H9 (cell line): ENCODE measurements at regions not wholly inside any gene's neighbourhood (a gene's known extent, or its start where the extent isn't known, plus 50 kb on each side); places are given as distances from the start of the nearest gene placed in this dataset.
"Not testable (repeated sequence)": the region's sequence is repeated elsewhere in the genome, so short reads cannot be mapped to it uniquely, and the experiment has no call there.

Experiments used
- DNase-seq: peaks from one replicate; pipeline ENCODE4 v3.0.0-alpha.2; 2017
- H2AFZ ChIP-seq: one replicate; pipeline ENCODE4 v1.6.1; 2013; ENCODE audit warnings: mild to moderate bottlenecking, low read length, control low read depth, moderate library complexity
- H2AK5ac ChIP-seq: 2 replicates; pipeline ENCODE4 v1.6.1; 2013; ENCODE audit warnings: low read length, control low read depth, mixed read lengths; ENCODE audit not compliant: insufficient read length
- H2BK120ac ChIP-seq: one replicate; pipeline ENCODE4 v1.6.1; 2013; ENCODE audit warnings: low read depth, mild to moderate bottlenecking, low read length, control low read depth, inconsistent platforms; ENCODE audit not compliant: poor library complexity, severe bottlenecking
- H2BK12ac ChIP-seq: 2 replicates; pipeline ENCODE4 v1.6.1; 2013; ENCODE audit warnings: low read length, control low read depth, mixed read lengths, low read depth; ENCODE audit not compliant: insufficient read length
- H2BK15ac ChIP-seq: 2 replicates; pipeline ENCODE4 v1.6.1; 2013; ENCODE audit warnings: low read depth, low read length, control low read depth
- H2BK20ac ChIP-seq: one replicate; pipeline ENCODE4 v1.6.1; 2013; ENCODE audit warnings: low read depth, mild to moderate bottlenecking, low read length, control low read depth, inconsistent platforms; ENCODE audit not compliant: poor library complexity, severe bottlenecking
- H2BK5ac ChIP-seq: 2 replicates; pipeline ENCODE4 v1.6.1; 2013; ENCODE audit warnings: low read length, control low read depth, mixed read lengths; ENCODE audit not compliant: insufficient read length
- H3K14ac ChIP-seq: 2 replicates; pipeline ENCODE4 v1.6.1; 2013; ENCODE audit warnings: low read length, control low read depth; ENCODE audit not compliant: insufficient read depth
- H3K18ac ChIP-seq: 2 replicates; pipeline ENCODE4 v1.6.1; 2013; ENCODE audit warnings: low read depth, mild to moderate bottlenecking, mixed read lengths, low read length, control low read depth; ENCODE audit not compliant: insufficient read length
- H3K23ac ChIP-seq: 2 replicates; pipeline ENCODE4 v1.6.1; 2013; ENCODE audit warnings: low read length, control low read depth, mixed read lengths, low read depth; ENCODE audit not compliant: insufficient read length
- H3K23me2 ChIP-seq: 2 replicates; pipeline ENCODE4 v1.6.1; 2013; ENCODE audit warnings: low read depth, mild to moderate bottlenecking, mixed read lengths, low read length, control low read depth; ENCODE audit not compliant: insufficient read length, poor library complexity, severe bottlenecking
- H3K27ac ChIP-seq: 2 replicates; pipeline ENCODE4 v1.5.1; 2013; ENCODE audit warnings: low read length, control low read depth, mixed read lengths, low read depth; ENCODE audit not compliant: insufficient read length
- H3K27me3 ChIP-seq: 2 replicates; pipeline ENCODE4 v1.6.1; 2013; ENCODE audit warnings: low read length, control low read depth, inconsistent platforms; ENCODE audit not compliant: insufficient read depth
- H3K4ac ChIP-seq: 2 replicates; pipeline ENCODE4 v1.6.1; 2013; ENCODE audit warnings: low read depth, mild to moderate bottlenecking, control low read depth, inconsistent platforms, low read length, moderate library complexity
- H3K4me1 ChIP-seq: 2 replicates; pipeline ENCODE4 v1.6.1; 2013; ENCODE audit warnings: low read length, control low read depth, inconsistent platforms; ENCODE audit not compliant: insufficient read depth
- H3K4me2 ChIP-seq: 2 replicates; pipeline ENCODE4 v1.6.1; 2013; ENCODE audit warnings: low read length, control low read depth, mixed read lengths; ENCODE audit not compliant: insufficient read length, insufficient read depth
- H3K56ac ChIP-seq: 2 replicates; pipeline ENCODE4 v1.6.1; 2013; ENCODE audit warnings: low read depth, mild to moderate bottlenecking, mixed read lengths, low read length, control low read depth; ENCODE audit not compliant: insufficient read length
- H3K79me1 ChIP-seq: 2 replicates; pipeline ENCODE4 v1.6.1; 2013; ENCODE audit warnings: low read depth, mild to moderate bottlenecking, moderate library complexity, low read length, control low read depth, inconsistent platforms; ENCODE audit not compliant: insufficient read depth, poor library complexity, severe bottlenecking
- H3K79me2 ChIP-seq: 2 replicates; pipeline ENCODE4 v1.6.1; 2013; ENCODE audit warnings: low read length, control low read depth, inconsistent platforms; ENCODE audit not compliant: insufficient read depth
- H3K9ac ChIP-seq: 2 replicates; pipeline ENCODE4 v1.6.1; 2013; ENCODE audit warnings: low read length, control low read depth, mixed read lengths; ENCODE audit not compliant: insufficient read length; ENCODE audit errors: extremely low read depth
- H3K9me3 ChIP-seq: one replicate; pipeline ENCODE4 v1.6.1; 2013; ENCODE audit warnings: low read depth, low read length, inconsistent platforms; ENCODE audit not compliant: control insufficient read depth
- H3T11ph ChIP-seq: one replicate; pipeline ENCODE4 v1.6.1; 2013; ENCODE audit warnings: mild to moderate bottlenecking, low read length, control low read depth, inconsistent platforms
- H4K20me1 ChIP-seq: one replicate; pipeline ENCODE4 v1.6.1; 2013; ENCODE audit not compliant: control insufficient read depth, insufficient read length, insufficient read depth
- H4K5ac ChIP-seq: 2 replicates; pipeline ENCODE4 v1.6.1; 2013; ENCODE audit warnings: low read depth, mild to moderate bottlenecking, mixed read lengths, low read length, control low read depth; ENCODE audit not compliant: insufficient read length
- H4K8ac ChIP-seq: replicated peaks from 2 replicates; pipeline ENCODE4 v1.6.1; 2013; ENCODE audit warnings: low read length, control low read depth, mixed read lengths, low read depth; ENCODE audit not compliant: insufficient read length
- H4K91ac ChIP-seq: 2 replicates; pipeline ENCODE4 v1.6.1; 2013; ENCODE audit warnings: low read depth, mild to moderate bottlenecking, moderate library complexity, mixed read lengths, low read length, control low read depth; ENCODE audit not compliant: insufficient read length
- H3K27ac Mint-ChIP-seq, 3 experiments: 2 replicates in 2 of 3; 3 replicates in 1 of 3; pipeline ENCODE4 v1.8.0; 2020 to 2021; ENCODE audit warnings: mixed read lengths in 3 of 3, mild to moderate bottlenecking in 1 of 3, moderate library complexity in 1 of 3
- H3K27me3 Mint-ChIP-seq: 2 replicates; pipeline ENCODE4 v1.8.0; 2021; ENCODE audit warnings: low read depth, mild to moderate bottlenecking, moderate library complexity, mixed read lengths
- H3K36me3 Mint-ChIP-seq, 3 experiments: 2 replicates in 2 of 3; 3 replicates in 1 of 3; pipeline ENCODE4 v1.8.0; 2020 to 2021; ENCODE audit warnings: low read depth in 3 of 3, mixed read lengths in 3 of 3; ENCODE audit not compliant: insufficient read depth in 1 of 3
- H3K4me1 Mint-ChIP-seq, 2 experiments: 2 replicates each; pipeline ENCODE4 v1.8.0; 2020; ENCODE audit warnings: mixed read lengths in 2 of 2
- H3K4me3 Mint-ChIP-seq, 2 experiments: 2 replicates in 1 of 2; 3 replicates in 1 of 2; pipeline ENCODE4 v1.8.0; 2020 to 2021; ENCODE audit warnings: mild to moderate bottlenecking in 2 of 2, mixed read lengths in 2 of 2, moderate library complexity in 1 of 2
- H3K9me3 Mint-ChIP-seq, 2 experiments: 2 replicates in 1 of 2; 3 replicates in 1 of 2; pipeline ENCODE4 v1.8.0; 2020; ENCODE audit warnings: mild to moderate bottlenecking in 2 of 2, mixed read lengths in 2 of 2, moderate library complexity in 1 of 2
- WGBS: extraction: QIAGEN DNeasy Blood & Tissue Kit; methylation state at CpG from one replicate; pipeline ENCODE4 v1.1.7; 2013; ENCODE audit warnings: missing lambda C conversion rate, low lambda C conversion rate, mixed read lengths; ENCODE audit not compliant: insufficient read length; ENCODE audit errors: extremely low coverage; 5-methylcytosine and 5-hydroxymethylcytosine counted together
- TF ChIP-seq, protein P1 (sequence below): fragments of 200-600 bp; sonication (generic); conservative IDR thresholded peaks from 3 replicates; pipeline ENCODE4 v1.8.0; 2021; ENCODE audit warnings: antibody characterized with exemption, mild to moderate bottlenecking

DNA sequence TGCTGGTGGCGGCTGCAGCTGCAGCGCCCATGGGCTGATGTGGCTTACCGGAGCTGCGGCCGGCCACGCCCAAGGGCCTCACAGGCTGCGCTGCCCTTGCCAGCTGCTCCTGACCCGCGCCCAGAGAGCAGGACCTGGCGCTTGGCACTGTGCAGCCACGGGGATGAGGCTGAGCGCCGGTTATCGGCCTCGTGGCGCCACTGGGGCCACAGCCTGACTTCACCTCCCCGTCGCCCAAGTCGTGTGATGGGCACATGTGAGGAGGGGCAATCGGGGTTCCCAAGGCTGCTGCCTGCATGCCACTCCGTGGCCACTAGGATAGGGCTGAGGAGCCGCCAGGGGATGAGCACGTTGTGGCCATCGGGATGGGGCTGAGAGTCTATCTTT, 77.2 kb upstream of the PABPC3 start:
- Histone ChIP-seq H3K23ac (no peak overlapping the region), H2BK5ac (no peak overlapping the region), H3K56ac (no peak overlapping the region), H3K14ac (no peak overlapping the region; the same call in 1 of the 2 replicates), H3K23me2 (peaks cover 9% of the 10 kb centered on the region), H4K5ac (no peak overlapping the region), H3K9me3 (no peaks in the 10 kb centered on the region), H3K4ac (no peak overlapping the region), H2BK20ac (no peak overlapping the region), H2AK5ac (no peak overlapping the region), H3K18ac (no peak overlapping the region), H3K4me1 (no peaks in the 10 kb centered on the region), H2BK120ac (no peak overlapping the region), H3T11ph (no peak overlapping the region), H3K79me2 (no peaks in the 10 kb centered on the region), H2BK12ac (no peak overlapping the region), H2BK15ac (no peak overlapping the region), H3K27me3 (no peaks in the 10 kb centered on the region; the same call in 1 of the 2 replicates), H4K8ac (no peak overlapping the region), H3K9ac (no peak overlapping the region), H4K91ac (no peak overlapping the region), H4K20me1 (no peaks in the 10 kb centered on the region), H3K4me2 (peak overlapping the region; percentile 72), H3K27ac (no peak overlapping the region), H3K79me1 (no peaks in the 10 kb centered on the region), H2AFZ (no peak overlapping the region)
- no CpG with 5 or more reads among the region's 24 CpGs for WGBS
- peak; percentile 53 for DNase-seq
- Mint-ChIP-seq H3K27ac (no peak overlapping the region), H3K27me3 (peaks cover 62% of the 10 kb centered on the region), H3K4me1 (peaks cover 6 to 10% of the 10 kb centered on the region in 2 experiments), H3K36me3 (peaks cover 0 to 4% (median 0%) of the 10 kb centered on the region in 3 experiments; a peak in 1 of 7 replicates), H3K4me3 (peak overlapping the region; percentile 60 to 71; a peak in 4 of 5 replicates), H3K9me3 (peaks cover 0 to 2% of the 10 kb centered on the region in 2 experiments; a peak in 2 of 5 replicates)
- TF ChIP-seq, protein P1, sequence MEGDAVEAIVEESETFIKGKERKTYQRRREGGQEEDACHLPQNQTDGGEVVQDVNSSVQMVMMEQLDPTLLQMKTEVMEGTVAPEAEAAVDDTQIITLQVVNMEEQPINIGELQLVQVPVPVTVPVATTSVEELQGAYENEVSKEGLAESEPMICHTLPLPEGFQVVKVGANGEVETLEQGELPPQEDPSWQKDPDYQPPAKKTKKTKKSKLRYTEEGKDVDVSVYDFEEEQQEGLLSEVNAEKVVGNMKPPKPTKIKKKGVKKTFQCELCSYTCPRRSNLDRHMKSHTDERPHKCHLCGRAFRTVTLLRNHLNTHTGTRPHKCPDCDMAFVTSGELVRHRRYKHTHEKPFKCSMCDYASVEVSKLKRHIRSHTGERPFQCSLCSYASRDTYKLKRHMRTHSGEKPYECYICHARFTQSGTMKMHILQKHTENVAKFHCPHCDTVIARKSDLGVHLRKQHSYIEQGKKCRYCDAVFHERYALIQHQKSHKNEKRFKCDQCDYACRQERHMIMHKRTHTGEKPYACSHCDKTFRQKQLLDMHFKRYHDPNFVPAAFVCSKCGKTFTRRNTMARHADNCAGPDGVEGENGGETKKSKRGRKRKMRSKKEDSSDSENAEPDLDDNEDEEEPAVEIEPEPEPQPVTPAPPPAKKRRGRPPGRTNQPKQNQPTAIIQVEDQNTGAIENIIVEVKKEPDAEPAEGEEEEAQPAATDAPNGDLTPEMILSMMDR, result peak; percentile 37; the same call in 1 of the 3 replicates

DNA sequence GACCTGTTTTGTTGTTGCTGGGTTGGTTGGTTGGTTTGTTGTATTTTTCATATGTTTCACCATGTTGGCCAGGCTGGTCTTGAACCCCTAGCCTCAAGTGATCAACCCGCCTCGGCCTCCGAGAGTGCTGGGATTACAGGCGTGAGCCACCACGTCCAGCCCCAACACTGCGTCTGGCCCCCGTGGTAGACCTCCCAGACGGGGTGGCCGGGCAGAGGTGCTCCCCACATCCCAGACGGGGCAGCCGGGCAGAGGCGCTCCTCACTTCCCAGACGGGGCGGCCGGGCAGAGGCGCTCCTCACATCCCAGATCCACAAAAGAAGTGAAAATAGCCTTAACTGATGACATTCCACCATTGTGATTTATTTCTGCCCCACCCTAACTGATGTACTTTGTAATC, 76.2 kb upstream of the PABPC3 start:
- not testable (repeated sequence) for H3K18ac ChIP-seq, H2BK12ac ChIP-seq, H3K9ac ChIP-seq, H3K23ac ChIP-seq, H3K4me2 ChIP-seq, H3K4me3 Mint-ChIP-seq, H3K27ac ChIP-seq, H4K8ac ChIP-seq, H3K4ac ChIP-seq, H3K79me1 ChIP-seq, H4K91ac ChIP-seq, H3K36me3 Mint-ChIP-seq, H2AK5ac ChIP-seq, H4K20me1 ChIP-seq, H2BK20ac ChIP-seq, H3K4me1 ChIP-seq, H3K14ac ChIP-seq, H2AFZ ChIP-seq, H3K79me2 ChIP-seq, H3K27ac Mint-ChIP-seq, H3K9me3 ChIP-seq, H3K4me1 Mint-ChIP-seq, DNase-seq, H2BK5ac ChIP-seq, H3K56ac ChIP-seq, H3K9me3 Mint-ChIP-seq, H4K5ac ChIP-seq, H3K27me3 ChIP-seq, H3K23me2 ChIP-seq, H2BK15ac ChIP-seq, H3T11ph ChIP-seq, H2BK120ac ChIP-seq
- peaks cover 64% of the 10 kb centered on the region for H3K27me3 Mint-ChIP-seq
- no CpG with 5 or more reads among the region's 16 CpGs for WGBS
